SU-DHL-6 (cell line): ENCODE measurements at regions not wholly inside any gene's neighbourhood (a gene's known extent, or its start where the extent isn't known, plus 50 kb on each side); places are given as distances from the start of the nearest gene placed in this dataset.

Experiments used
- EZH2phosphoT487 ChIP-seq: fragments of 200-600 bp; sonication (generic), shearing (Covaris generic); conservative IDR thresholded peaks from 2 replicates; pipeline ENCODE4 v1.6.1; 2018; ENCODE audit warnings: mild to moderate bottlenecking, antibody characterized with exemption, low read length, moderate library complexity, mixed read lengths
- TF ChIP-seq, protein P1 (sequence below): fragments of 200-600 bp; sonication (generic); IDR thresholded peaks from one replicate; pipeline ENCODE4 v1.5.1; 2017; ENCODE audit warnings: antibody characterized with exemption, mild to moderate bottlenecking, low read length, moderate library complexity; ENCODE audit not compliant: insufficient read depth, poor library complexity, severe bottlenecking

DNA sequence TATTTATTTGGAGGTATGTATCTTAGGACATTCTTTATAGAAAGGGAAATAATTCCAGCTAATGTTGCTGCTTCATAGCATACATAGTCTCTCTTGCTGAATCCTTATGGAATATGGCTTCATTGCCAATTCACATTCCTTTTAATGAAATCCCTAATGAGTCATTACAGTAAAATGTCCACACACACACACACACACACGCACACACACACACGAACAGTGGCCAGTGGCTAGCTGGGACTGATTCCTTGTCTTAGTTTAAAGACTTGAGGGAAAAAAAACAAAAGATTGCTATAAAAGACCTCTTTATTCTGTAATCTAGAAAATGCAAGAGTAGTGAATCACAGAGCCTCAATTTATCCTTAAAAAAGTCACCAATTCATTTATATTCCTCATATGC lies 301.6 kb downstream of the SLITRK6 start:
- TF ChIP-seq, protein P1, sequence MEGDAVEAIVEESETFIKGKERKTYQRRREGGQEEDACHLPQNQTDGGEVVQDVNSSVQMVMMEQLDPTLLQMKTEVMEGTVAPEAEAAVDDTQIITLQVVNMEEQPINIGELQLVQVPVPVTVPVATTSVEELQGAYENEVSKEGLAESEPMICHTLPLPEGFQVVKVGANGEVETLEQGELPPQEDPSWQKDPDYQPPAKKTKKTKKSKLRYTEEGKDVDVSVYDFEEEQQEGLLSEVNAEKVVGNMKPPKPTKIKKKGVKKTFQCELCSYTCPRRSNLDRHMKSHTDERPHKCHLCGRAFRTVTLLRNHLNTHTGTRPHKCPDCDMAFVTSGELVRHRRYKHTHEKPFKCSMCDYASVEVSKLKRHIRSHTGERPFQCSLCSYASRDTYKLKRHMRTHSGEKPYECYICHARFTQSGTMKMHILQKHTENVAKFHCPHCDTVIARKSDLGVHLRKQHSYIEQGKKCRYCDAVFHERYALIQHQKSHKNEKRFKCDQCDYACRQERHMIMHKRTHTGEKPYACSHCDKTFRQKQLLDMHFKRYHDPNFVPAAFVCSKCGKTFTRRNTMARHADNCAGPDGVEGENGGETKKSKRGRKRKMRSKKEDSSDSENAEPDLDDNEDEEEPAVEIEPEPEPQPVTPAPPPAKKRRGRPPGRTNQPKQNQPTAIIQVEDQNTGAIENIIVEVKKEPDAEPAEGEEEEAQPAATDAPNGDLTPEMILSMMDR = no peak
- TF ChIP-seq EZH2phosphoT487 = no peak
